GM12878 (cell line): ENCODE measurements at regions not wholly inside any gene's neighbourhood (a gene's known extent, or its start where the extent isn't known, plus 50 kb on each side); places are given as distances from the start of the nearest gene placed in this dataset.
A peak's percentile ranks its signal among the peaks of the same experiment; 100 is the strongest.

ENCODE experiments used
- ATAC-seq: fragments of 200-7000 bp; cut with Tn5 transposase; 3 replicates; pipeline ENCODE4 v1.9.1; 2020; ENCODE audit warnings: mild to moderate bottlenecking, moderate library complexity
- BruUV-seq: library from RNA; stranded (reverse); fragments of 400-500 nt; replicated peaks from 2 replicates; lab custom pipeline; 2021; lab: Mats Ljungman, UMichigan
- CTCF ChIA-PET: fragments of 300-600 bp; sonication (Branson Sonifier 250); formaldehyde crosslinking; extraction: SDS; loops from one replicate; lab custom pipeline; 2021; ENCODE audit warnings: inconsistent platforms; lab: Yijun Ruan, JAX
- POLR2A ChIA-PET: fragments of 350-600 bp; formaldehyde crosslinking; extraction: SDS; loops from one replicate; lab custom pipeline; 2021; ENCODE audit warnings: inconsistent platforms; lab: Charles Lee
- RAD21 ChIA-PET: fragments of 300-600 bp; sonication (Branson Sonifier 250); formaldehyde crosslinking; loops from one replicate; lab custom pipeline; 2023; ENCODE audit warnings: antibody characterized with exemption; ENCODE audit not compliant: unreplicated experiment; lab: Charles Lee
- SMC1A ChIA-PET: fragments of 300-600 bp; sonication (Branson Sonifier 250); formaldehyde crosslinking; loops from one replicate; lab custom pipeline; 2023; ENCODE audit not compliant: unreplicated experiment, uncharacterized antibody; lab: Charles Lee
- DNase-seq: peaks from one replicate; pipeline ENCODE4 v3.0.0-alpha.2; 2011; ENCODE audit warnings: low read depth, low spot score
- FAIRE-seq: peaks from 3 replicates; lab custom pipeline; 2011; peaks lifted over from hg19 to GRCh38; lab: Jason Lieb, UNC
- H2AFZ ChIP-seq: 2 replicates; pipeline ENCODE4 v1.6.0; 2011; ENCODE audit warnings: low read depth, low read length, control low read depth; ENCODE audit not compliant: control insufficient read depth
- H3K27ac ChIP-seq: 2 replicates; pipeline ENCODE4 v1.5.1; 2011; ENCODE audit warnings: control low read depth; ENCODE audit not compliant: control insufficient read depth, insufficient read depth
- H3K27me3 ChIP-seq, 2 experiments: replicated peaks in 1 of 2; 2 replicates each; pipeline versions ENCODE4 v1.6.0 to v1.6.1; 2011; ENCODE audit warnings: low read length in 1 of 2; ENCODE audit not compliant: control insufficient read depth in 2 of 2, insufficient read depth in 2 of 2
- H3K36me3 ChIP-seq, 2 experiments: 2 replicates each; pipeline ENCODE4 v1.5.1; 2011; ENCODE audit warnings: low read length in 1 of 2; ENCODE audit not compliant: control insufficient read depth in 2 of 2, insufficient read depth in 2 of 2
- H3K4me1 ChIP-seq: 2 replicates; pipeline ENCODE4 v1.6.1; 2011; ENCODE audit warnings: mild to moderate bottlenecking, low read length, moderate library complexity, mixed read lengths; ENCODE audit not compliant: control insufficient read depth, insufficient read depth
- H3K4me2 ChIP-seq: 2 replicates; pipeline ENCODE4 v1.6.0; 2011; ENCODE audit warnings: control low read depth; ENCODE audit not compliant: control insufficient read depth, insufficient read depth
- H3K4me3 ChIP-seq: fragments of 200-600 bp; sonication (generic); 2 replicates; pipeline ENCODE4 v1.5.1; 2016
- H3K79me2 ChIP-seq: 2 replicates; pipeline ENCODE4 v1.6.0; 2011; ENCODE audit warnings: low read length; ENCODE audit not compliant: control insufficient read depth, insufficient read depth
- H3K9ac ChIP-seq: 2 replicates; pipeline ENCODE4 v1.8.0; 2011; ENCODE audit warnings: low read length, control low read depth, mixed read lengths; ENCODE audit not compliant: control insufficient read depth, insufficient read depth
- H3K9me3 ChIP-seq: replicated peaks from 3 replicates; pipeline ENCODE4 v1.5.1; 2011; ENCODE audit warnings: mild to moderate bottlenecking, low read length; ENCODE audit not compliant: control insufficient read depth, insufficient read depth
- H4K20me1 ChIP-seq: 2 replicates; pipeline ENCODE4 v1.6.0; 2011; ENCODE audit not compliant: control insufficient read depth, insufficient read depth
- ASH2L ChIP-seq: fragments of 300-600, 200-600 bp; sonication (generic); IDR thresholded peaks from 2 replicates; pipeline ENCODE4 v1.6.1; 2017; ENCODE audit warnings: low read depth, mild to moderate bottlenecking, borderline replicate concordance
- CREB1 ChIP-seq: IDR thresholded peaks from 2 replicates; pipeline ENCODE4 v1.6.1; 2012; ENCODE audit warnings: low read depth, mild to moderate bottlenecking, inconsistent platforms
- EED ChIP-seq: sonication (generic); IDR thresholded peaks from 2 replicates; pipeline ENCODE4 v1.6.1; 2016; ENCODE audit warnings: antibody characterized with exemption, low read depth
- JUNB ChIP-seq: IDR thresholded peaks from 2 replicates; pipeline ENCODE4 v1.6.1; 2016; ENCODE audit warnings: antibody characterized with exemption, mild to moderate bottlenecking
- NR2F1 ChIP-seq: fragments of 450-650 bp; conservative IDR thresholded peaks from 2 replicates; pipeline ENCODE4 v1.6.1; 2017; ENCODE audit warnings: mild to moderate bottlenecking
- PAX8 ChIP-seq: fragments of 450-650 bp; IDR thresholded peaks from 2 replicates; pipeline ENCODE4 v1.6.1; 2017; ENCODE audit warnings: mild to moderate bottlenecking, moderate library complexity
- RB1 ChIP-seq: fragments of 450-650 bp; formaldehyde crosslinking; IDR thresholded peaks from 2 replicates; pipeline ENCODE4 v1.6.1; 2017; ENCODE audit warnings: mild to moderate bottlenecking, borderline replicate concordance
- RBBP5 ChIP-seq: fragments of 200-600 bp; sonication (generic); conservative IDR thresholded peaks from 2 replicates; pipeline ENCODE4 v1.6.1; 2016
- RFX5 ChIP-seq: IDR thresholded peaks from 2 replicates; pipeline ENCODE4 v1.6.1; 2011; ENCODE audit warnings: low read depth, low read length, improper control_type of control experiment
- RUNX3 ChIP-seq: IDR thresholded peaks from 2 replicates; pipeline ENCODE4 v1.6.1; 2012; ENCODE audit warnings: low read length, inconsistent platforms
- SMAD5 ChIP-seq: IDR thresholded peaks from 2 replicates; pipeline ENCODE4 v1.6.1; 2016; ENCODE audit warnings: antibody characterized with exemption, low read depth
- SREBF1 ChIP-seq: IDR thresholded peaks from 2 replicates; pipeline ENCODE4 v1.6.1; 2012; ENCODE audit warnings: mild to moderate bottlenecking, low read length
- TAF1 ChIP-seq: IDR thresholded peaks from 2 replicates; pipeline ENCODE4 v1.6.1; 2011; ENCODE audit warnings: mild to moderate bottlenecking, low read depth, low read length, borderline replicate concordance
- TCF12 ChIP-seq: IDR thresholded peaks from 2 replicates; pipeline ENCODE4 v1.6.1; 2011; ENCODE audit warnings: low read depth, mild to moderate bottlenecking, low read length
- WGBS: methylation state at CpG from one replicate; pipeline ENCODE4 v1.1.6; 2016; ENCODE audit warnings: low lambda C conversion rate; ENCODE audit not compliant: insufficient replicate concordance, insufficient coverage; ENCODE audit errors: missing lambda C conversion rate; 5-methylcytosine and 5-hydroxymethylcytosine counted together
- in situ Hi-C: fragments of 300-500 bp; cut with MboI; formaldehyde crosslinking; loops from 9 replicates; pipeline ENCODE4 v1.14.3; 2018; ENCODE audit warnings: mixed read lengths
- intact Hi-C: fragments of 100-400 bp; cut with micrococcal nuclease; formaldehyde crosslinking; loops from one replicate; pipeline ENCODE4 v1.14.2; 2022; ENCODE audit not compliant: unreplicated experiment
- TF ChIP-seq, protein P1 (sequence below), 3 experiments: IDR thresholded peaks in 2 of 3; conservative IDR thresholded peaks in 1 of 3; 2 replicates each; pipeline ENCODE4 v1.5.1; 2011; ENCODE audit warnings: low read depth in 3 of 3, low read length in 3 of 3, mild to moderate bottlenecking in 3 of 3, control low read depth in 2 of 3, moderate library complexity in 2 of 3, inconsistent platforms in 1 of 3, mixed read lengths in 1 of 3; ENCODE audit not compliant: control insufficient read depth in 2 of 3, insufficient read depth in 1 of 3; ENCODE audit errors: extremely low read depth in 1 of 3
- TF ChIP-seq, protein P2 (sequence below): IDR thresholded peaks from 2 replicates; pipeline ENCODE4 v1.6.1; 2011; ENCODE audit warnings: low read depth, low read length, improper control_type of control experiment, borderline replicate concordance
- TF ChIP-seq, protein P3 (sequence below): IDR thresholded peaks from 2 replicates; pipeline ENCODE4 v1.6.1; 2012; ENCODE audit warnings: low read depth, low read length, improper control_type of control experiment
- TF ChIP-seq, protein P4 (sequence below): fragments of 150-350 bp; IDR thresholded peaks from 2 replicates; pipeline ENCODE4 v1.6.1; 2014; ENCODE audit warnings: mild to moderate bottlenecking, low read depth, low read length
- TF ChIP-seq, protein P5 (sequence below): fragments of 450-650 bp; IDR thresholded peaks from 2 replicates; pipeline ENCODE4 v1.6.1; 2016; ENCODE audit warnings: mild to moderate bottlenecking

DNA sequence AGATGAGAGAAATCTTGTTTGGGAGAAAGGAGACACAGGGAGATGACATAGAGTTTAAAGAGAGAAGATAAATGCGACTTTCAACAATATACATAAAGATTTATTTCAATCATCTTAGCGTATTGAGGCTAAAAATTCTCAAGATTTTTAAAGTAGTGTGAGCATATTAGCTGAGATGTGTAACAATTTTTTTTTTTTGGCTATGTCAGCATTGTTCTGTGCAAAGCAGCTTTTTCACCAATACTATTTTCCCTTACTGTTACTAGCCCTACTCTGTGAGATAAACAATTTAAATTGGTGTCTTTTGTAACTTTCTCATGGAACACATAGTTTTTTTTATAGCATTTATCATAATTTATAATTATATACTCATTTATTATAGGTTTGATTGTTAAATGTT is 185.2 kb upstream of the ZNF385D start (continued):
- TF ChIP-seq JUNB: no peak
- TF ChIP-seq, protein P1, sequence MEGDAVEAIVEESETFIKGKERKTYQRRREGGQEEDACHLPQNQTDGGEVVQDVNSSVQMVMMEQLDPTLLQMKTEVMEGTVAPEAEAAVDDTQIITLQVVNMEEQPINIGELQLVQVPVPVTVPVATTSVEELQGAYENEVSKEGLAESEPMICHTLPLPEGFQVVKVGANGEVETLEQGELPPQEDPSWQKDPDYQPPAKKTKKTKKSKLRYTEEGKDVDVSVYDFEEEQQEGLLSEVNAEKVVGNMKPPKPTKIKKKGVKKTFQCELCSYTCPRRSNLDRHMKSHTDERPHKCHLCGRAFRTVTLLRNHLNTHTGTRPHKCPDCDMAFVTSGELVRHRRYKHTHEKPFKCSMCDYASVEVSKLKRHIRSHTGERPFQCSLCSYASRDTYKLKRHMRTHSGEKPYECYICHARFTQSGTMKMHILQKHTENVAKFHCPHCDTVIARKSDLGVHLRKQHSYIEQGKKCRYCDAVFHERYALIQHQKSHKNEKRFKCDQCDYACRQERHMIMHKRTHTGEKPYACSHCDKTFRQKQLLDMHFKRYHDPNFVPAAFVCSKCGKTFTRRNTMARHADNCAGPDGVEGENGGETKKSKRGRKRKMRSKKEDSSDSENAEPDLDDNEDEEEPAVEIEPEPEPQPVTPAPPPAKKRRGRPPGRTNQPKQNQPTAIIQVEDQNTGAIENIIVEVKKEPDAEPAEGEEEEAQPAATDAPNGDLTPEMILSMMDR (IDR thresholded peaks at IDR 0.05 in 2 of 3, conservative IDR thresholded peaks at IDR 0.05 in 1 of 3; ENCODE audit: control insufficient read depth in 2 of 3, extremely low read depth in 1 of 3, insufficient read depth in 1 of 3, low read depth in 3 of 3, low read length in 3 of 3): no peak
- no peak for TF ChIP-seq SMAD5
- TF ChIP-seq, protein P2, sequence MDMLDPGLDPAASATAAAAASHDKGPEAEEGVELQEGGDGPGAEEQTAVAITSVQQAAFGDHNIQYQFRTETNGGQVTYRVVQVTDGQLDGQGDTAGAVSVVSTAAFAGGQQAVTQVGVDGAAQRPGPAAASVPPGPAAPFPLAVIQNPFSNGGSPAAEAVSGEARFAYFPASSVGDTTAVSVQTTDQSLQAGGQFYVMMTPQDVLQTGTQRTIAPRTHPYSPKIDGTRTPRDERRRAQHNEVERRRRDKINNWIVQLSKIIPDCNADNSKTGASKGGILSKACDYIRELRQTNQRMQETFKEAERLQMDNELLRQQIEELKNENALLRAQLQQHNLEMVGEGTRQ: no peak
- no peak for TF ChIP-seq TCF12
- no peak for TF ChIP-seq EED
- TF ChIP-seq CREB1: no peak
- no peak for TF ChIP-seq ASH2L
- no peak for TF ChIP-seq RB1
- TF ChIP-seq, protein P3, sequence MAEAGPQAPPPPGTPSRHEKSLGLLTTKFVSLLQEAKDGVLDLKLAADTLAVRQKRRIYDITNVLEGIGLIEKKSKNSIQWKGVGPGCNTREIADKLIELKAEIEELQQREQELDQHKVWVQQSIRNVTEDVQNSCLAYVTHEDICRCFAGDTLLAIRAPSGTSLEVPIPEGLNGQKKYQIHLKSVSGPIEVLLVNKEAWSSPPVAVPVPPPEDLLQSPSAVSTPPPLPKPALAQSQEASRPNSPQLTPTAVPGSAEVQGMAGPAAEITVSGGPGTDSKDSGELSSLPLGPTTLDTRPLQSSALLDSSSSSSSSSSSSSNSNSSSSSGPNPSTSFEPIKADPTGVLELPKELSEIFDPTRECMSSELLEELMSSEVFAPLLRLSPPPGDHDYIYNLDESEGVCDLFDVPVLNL: no peak
- no peak for TF ChIP-seq PAX8

DNA sequence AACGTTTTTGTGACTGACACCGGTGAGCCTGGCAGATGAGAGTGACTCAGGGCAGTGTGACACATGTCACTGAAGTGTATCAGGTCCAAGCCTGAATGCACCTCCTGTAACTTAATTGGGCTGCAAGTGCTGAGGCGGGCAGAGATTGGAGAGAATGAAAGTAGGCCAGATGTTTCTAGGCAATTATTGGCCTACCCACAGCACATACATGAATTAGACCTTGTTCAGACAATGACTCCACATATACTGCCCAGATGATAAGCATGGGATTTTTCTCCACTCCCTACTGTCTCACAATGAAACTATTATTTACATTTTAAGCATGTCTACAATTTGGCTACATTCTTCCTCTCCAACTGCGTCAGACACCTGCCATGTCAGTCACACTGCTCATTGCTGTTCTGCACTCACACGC is 187.3 kb upstream of the ZNF385D start:
- 52% methylated on average over 5 of the region's 5 CpGs for WGBS
- H3K4me3 ChIP-seq: no peak overlapping the region
- no TSS peak for BruUV-seq
- in situ Hi-C loops (no loop called here), intact Hi-C loops (no loop called here)
- FAIRE-seq: no peak
- H3K27me3 ChIP-seq: no peaks in the 10 kb centered on the region
- ChIA-PET CTCF (no interaction called here), SMC1A (no interaction called here), POLR2A (no interaction called here), RAD21 (no interaction called here)
- no peaks in the 10 kb centered on the region for H3K36me3 ChIP-seq
- no peak overlapping the region for H3K9ac ChIP-seq
- DNase-seq: no peak
- ATAC-seq: peak; percentile 55
- H4K20me1 ChIP-seq: no peaks in the 10 kb centered on the region
- H3K79me2 ChIP-seq: no peaks in the 10 kb centered on the region
- H3K9me3 ChIP-seq: no peaks in the 10 kb centered on the region
- no peak overlapping the region for H3K27ac ChIP-seq
- H3K4me2 ChIP-seq: no peak overlapping the region
- H2AFZ ChIP-seq: no peak overlapping the region
- no peaks in the 10 kb centered on the region for H3K4me1 ChIP-seq
- TF ChIP-seq RBBP5 (no peak), SREBF1 (no peak), RUNX3 (no peak), TAF1 (no peak), NR2F1 (no peak), RFX5 (no peak)
- TF ChIP-seq, protein P4, sequence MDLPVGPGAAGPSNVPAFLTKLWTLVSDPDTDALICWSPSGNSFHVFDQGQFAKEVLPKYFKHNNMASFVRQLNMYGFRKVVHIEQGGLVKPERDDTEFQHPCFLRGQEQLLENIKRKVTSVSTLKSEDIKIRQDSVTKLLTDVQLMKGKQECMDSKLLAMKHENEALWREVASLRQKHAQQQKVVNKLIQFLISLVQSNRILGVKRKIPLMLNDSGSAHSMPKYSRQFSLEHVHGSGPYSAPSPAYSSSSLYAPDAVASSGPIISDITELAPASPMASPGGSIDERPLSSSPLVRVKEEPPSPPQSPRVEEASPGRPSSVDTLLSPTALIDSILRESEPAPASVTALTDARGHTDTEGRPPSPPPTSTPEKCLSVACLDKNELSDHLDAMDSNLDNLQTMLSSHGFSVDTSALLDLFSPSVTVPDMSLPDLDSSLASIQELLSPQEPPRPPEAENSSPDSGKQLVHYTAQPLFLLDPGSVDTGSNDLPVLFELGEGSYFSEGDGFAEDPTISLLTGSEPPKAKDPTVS: no peak
- TF ChIP-seq, protein P5, sequence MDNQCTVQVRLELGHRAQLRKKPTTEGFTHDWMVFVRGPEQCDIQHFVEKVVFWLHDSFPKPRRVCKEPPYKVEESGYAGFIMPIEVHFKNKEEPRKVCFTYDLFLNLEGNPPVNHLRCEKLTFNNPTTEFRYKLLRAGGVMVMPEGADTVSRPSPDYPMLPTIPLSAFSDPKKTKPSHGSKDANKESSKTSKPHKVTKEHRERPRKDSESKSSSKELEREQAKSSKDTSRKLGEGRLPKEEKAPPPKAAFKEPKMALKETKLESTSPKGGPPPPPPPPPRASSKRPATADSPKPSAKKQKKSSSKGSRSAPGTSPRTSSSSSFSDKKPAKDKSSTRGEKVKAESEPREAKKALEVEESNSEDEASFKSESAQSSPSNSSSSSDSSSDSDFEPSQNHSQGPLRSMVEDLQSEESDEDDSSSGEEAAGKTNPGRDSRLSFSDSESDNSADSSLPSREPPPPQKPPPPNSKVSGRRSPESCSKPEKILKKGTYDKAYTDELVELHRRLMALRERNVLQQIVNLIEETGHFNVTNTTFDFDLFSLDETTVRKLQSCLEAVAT: no peak
